ENCODE measurements at regions not wholly inside any gene's neighbourhood (a gene's known extent, or its start where the extent isn't known, plus 50 kb on each side); places are given as distances from the start of the nearest gene placed in this dataset.
"Not testable (repeated sequence)": the region's sequence is repeated elsewhere in the genome, so short reads cannot be mapped to it uniquely, and the experiment has no call there.

- TF ChIP-seq TAF1 (IDR thresholded peaks at IDR 0.05; ENCODE audit: low read depth, low read length) (no peak), POLR2AphosphoS5 (IDR thresholded peaks at IDR 0.05; ENCODE audit: low read depth, low read length) (no peak), PAX5 (IDR thresholded peaks at IDR 0.05; ENCODE audit: insufficient read depth, low read length, severe bottlenecking) (no peak), POLR2A (IDR thresholded peaks at IDR 0.05; ENCODE audit: low read depth, low read length) (no peak), POU2F2 (IDR thresholded peaks at IDR 0.05; ENCODE audit: low read depth, low read length) (no peak), SPI1 (IDR thresholded peaks at IDR 0.05; ENCODE audit: low read depth, low read length) (no peak)
- DNase-seq (ENCODE audit: insufficient read length, low spot score) (no peak), FAIRE-seq (no peak)
Measured at GRCh38 chr6:67768972-67769371, 866.1 kb upstream of the ADGRB3 start.

GRCh38 chr6:67767046-67767822, 867.8 kb upstream of the ADGRB3 start:
- not testable (repeated sequence) for FAIRE-seq

GRCh38 chr6:67766057-67766456, 869.0 kb upstream of the ADGRB3 start:
- FAIRE-seq (no peak), DNase-seq (ENCODE audit: insufficient read length, low spot score) (no peak)
- TF ChIP-seq POU2F2 (IDR thresholded peaks at IDR 0.05; ENCODE audit: low read depth, low read length), result no peak
- TF ChIP-seq TAF1 (IDR thresholded peaks at IDR 0.05; ENCODE audit: low read depth, low read length), result no peak
- TF ChIP-seq POLR2AphosphoS5 (IDR thresholded peaks at IDR 0.05; ENCODE audit: low read depth, low read length), result no peak
- TF ChIP-seq PAX5 (IDR thresholded peaks at IDR 0.05; ENCODE audit: insufficient read depth, low read length, severe bottlenecking), result no peak
- no peak for TF ChIP-seq SPI1 (IDR thresholded peaks at IDR 0.05; ENCODE audit: low read depth, low read length)
- TF ChIP-seq POLR2A (IDR thresholded peaks at IDR 0.05; ENCODE audit: low read depth, low read length), result no peak

More at GRCh38 chr6:67767046-67767822, 867.8 kb upstream of the ADGRB3 start:
- not testable (repeated sequence) for DNase-seq (ENCODE audit: insufficient read length, low spot score)

- FAIRE-seq (no peak), DNase-seq (ENCODE audit: insufficient read length, low spot score) (no peak)
- no peak for TF ChIP-seq PAX5 (IDR thresholded peaks at IDR 0.05; ENCODE audit: insufficient read depth, low read length, severe bottlenecking)
- TF ChIP-seq POLR2A (IDR thresholded peaks at IDR 0.05; ENCODE audit: low read depth, low read length), result no peak
- TF ChIP-seq SPI1 (IDR thresholded peaks at IDR 0.05; ENCODE audit: low read depth, low read length), result no peak
- TF ChIP-seq POU2F2 (IDR thresholded peaks at IDR 0.05; ENCODE audit: low read depth, low read length), result no peak
- TF ChIP-seq TAF1 (IDR thresholded peaks at IDR 0.05; ENCODE audit: low read depth, low read length), result no peak
- TF ChIP-seq POLR2AphosphoS5 (IDR thresholded peaks at IDR 0.05; ENCODE audit: low read depth, low read length), result no peak
Measured at GRCh38 chr6:67759001-67759400, 876.1 kb upstream of the ADGRB3 start.

- FAIRE-seq (no peak), DNase-seq (ENCODE audit: insufficient read length, low spot score) (no peak)
- no peak for TF ChIP-seq POLR2A (IDR thresholded peaks at IDR 0.05; ENCODE audit: low read depth, low read length)
- TF ChIP-seq PAX5 (IDR thresholded peaks at IDR 0.05; ENCODE audit: insufficient read depth, low read length, severe bottlenecking), result no peak
- no peak for TF ChIP-seq SPI1 (IDR thresholded peaks at IDR 0.05; ENCODE audit: low read depth, low read length)
- no peak for TF ChIP-seq POU2F2 (IDR thresholded peaks at IDR 0.05; ENCODE audit: low read depth, low read length)
- no peak for TF ChIP-seq TAF1 (IDR thresholded peaks at IDR 0.05; ENCODE audit: low read depth, low read length)
- TF ChIP-seq POLR2AphosphoS5 (IDR thresholded peaks at IDR 0.05; ENCODE audit: low read depth, low read length), result no peak
Measured at GRCh38 chr6:67757465-67758033, 877.5 kb upstream of the ADGRB3 start.

- DNase-seq (ENCODE audit: insufficient read length, low spot score) (no peak), FAIRE-seq (no peak)
- TF ChIP-seq SPI1 (IDR thresholded peaks at IDR 0.05; ENCODE audit: low read depth, low read length), result no peak
- TF ChIP-seq POU2F2 (IDR thresholded peaks at IDR 0.05; ENCODE audit: low read depth, low read length), result no peak
- no peak for TF ChIP-seq POLR2AphosphoS5 (IDR thresholded peaks at IDR 0.05; ENCODE audit: low read depth, low read length)
- TF ChIP-seq PAX5 (IDR thresholded peaks at IDR 0.05; ENCODE audit: insufficient read depth, low read length, severe bottlenecking), result no peak
- TF ChIP-seq POLR2A (IDR thresholded peaks at IDR 0.05; ENCODE audit: low read depth, low read length), result no peak
- no peak for TF ChIP-seq TAF1 (IDR thresholded peaks at IDR 0.05; ENCODE audit: low read depth, low read length)
Measured at GRCh38 chr6:67748521-67748920, 886.6 kb upstream of the ADGRB3 start.

GRCh38 chr6:67736816-67737215, 898.3 kb upstream of the ADGRB3 start:
- FAIRE-seq (no peak), DNase-seq (ENCODE audit: insufficient read length, low spot score) (no peak)
- TF ChIP-seq POLR2AphosphoS5 (IDR thresholded peaks at IDR 0.05; ENCODE audit: low read depth, low read length), result no peak
- TF ChIP-seq POU2F2 (IDR thresholded peaks at IDR 0.05; ENCODE audit: low read depth, low read length), result no peak
- TF ChIP-seq SPI1 (IDR thresholded peaks at IDR 0.05; ENCODE audit: low read depth, low read length), result no peak
- no peak for TF ChIP-seq TAF1 (IDR thresholded peaks at IDR 0.05; ENCODE audit: low read depth, low read length)
- TF ChIP-seq PAX5 (IDR thresholded peaks at IDR 0.05; ENCODE audit: insufficient read depth, low read length, severe bottlenecking), result no peak

GRCh38 chr6:67736161-67736560, 898.9 kb upstream of the ADGRB3 start:
- no peak for FAIRE-seq
- TF ChIP-seq SPI1 (IDR thresholded peaks at IDR 0.05; ENCODE audit: low read depth, low read length), result no peak
- TF ChIP-seq POU2F2 (IDR thresholded peaks at IDR 0.05; ENCODE audit: low read depth, low read length), result no peak
- no peak for TF ChIP-seq PAX5 (IDR thresholded peaks at IDR 0.05; ENCODE audit: insufficient read depth, low read length, severe bottlenecking)
- TF ChIP-seq POLR2A (IDR thresholded peaks at IDR 0.05; ENCODE audit: low read depth, low read length), result no peak
- no peak for DNase-seq (ENCODE audit: insufficient read length, low spot score)

- TF ChIP-seq POLR2AphosphoS5 (IDR thresholded peaks at IDR 0.05; ENCODE audit: low read depth, low read length) (no peak), POU2F2 (IDR thresholded peaks at IDR 0.05; ENCODE audit: low read depth, low read length) (no peak), SPI1 (IDR thresholded peaks at IDR 0.05; ENCODE audit: low read depth, low read length) (no peak), POLR2A (IDR thresholded peaks at IDR 0.05; ENCODE audit: low read depth, low read length) (no peak), PAX5 (IDR thresholded peaks at IDR 0.05; ENCODE audit: insufficient read depth, low read length, severe bottlenecking) (no peak)
- no peak for DNase-seq (ENCODE audit: insufficient read length, low spot score)
- FAIRE-seq, result no peak
Measured at GRCh38 chr6:67735623-67736022, 899.5 kb upstream of the ADGRB3 start.

- DNase-seq (ENCODE audit: insufficient read length, low spot score) (no peak), FAIRE-seq (no peak)
- TF ChIP-seq SPI1 (IDR thresholded peaks at IDR 0.05; ENCODE audit: low read depth, low read length) (no peak), PAX5 (IDR thresholded peaks at IDR 0.05; ENCODE audit: insufficient read depth, low read length, severe bottlenecking) (no peak), POU2F2 (IDR thresholded peaks at IDR 0.05; ENCODE audit: low read depth, low read length) (no peak), POLR2AphosphoS5 (IDR thresholded peaks at IDR 0.05; ENCODE audit: low read depth, low read length) (no peak), POLR2A (IDR thresholded peaks at IDR 0.05; ENCODE audit: low read depth, low read length) (no peak), TAF1 (IDR thresholded peaks at IDR 0.05; ENCODE audit: low read depth, low read length) (no peak)
Measured at GRCh38 chr6:67722861-67723261, 912.2 kb upstream of the ADGRB3 start.

Data from GM12891 (cell line).